Right lobe of liver (tissue), 6 donors: ENCODE measurements at regions not wholly inside any gene's neighbourhood (a gene's known extent, or its start where the extent isn't known, plus 50 kb on each side); places are given as distances from the start of the nearest gene placed in this dataset.

Experiments used
- ATAC-seq, 4 donors: fragments of 200-7000 bp; cut with Tn5 transposase; one replicate each; pipeline ENCODE4 v1.9.1; 2020; ENCODE audit warnings: mild to moderate bottlenecking in 4 of 4, moderate library complexity in 4 of 4
- DNase-seq, 3 donors: peaks; one replicate each; pipeline ENCODE4 v3.0.0-alpha.2; 2020
- H3K27ac ChIP-seq, 3 donors: fragments of 200-600 bp; one replicate each; pipeline ENCODE4 v1.8.0; 2022
- H3K27me3 ChIP-seq, 2 donors: fragments of 200-600 bp; one replicate each; pipeline ENCODE4 v1.8.0; 2022
- H3K36me3 ChIP-seq, 4 donors: fragments of 200-600 bp; sonication (generic) in 1 of 4; one replicate each; pipeline versions ENCODE4 v1.5.1 to v1.8.0; 2017 to 2022; ENCODE audit warnings: control low read depth in 1 of 4
- H3K4me1 ChIP-seq, 4 donors: fragments of 200-600 bp; sonication (generic) in 1 of 4; one replicate each; pipeline versions ENCODE4 v1.5.1 to v1.8.0; 2017 to 2022; ENCODE audit warnings: control low read depth in 1 of 4
- H3K4me3 ChIP-seq, 3 donors: fragments of 200-600 bp; one replicate each; pipeline ENCODE4 v1.8.0; 2022
- H3K9me3 ChIP-seq, 4 donors: fragments of 200-600 bp; sonication (generic) in 1 of 4; one replicate each; pipeline versions ENCODE4 v1.5.1 to v1.8.0; 2017 to 2022; ENCODE audit warnings: control low read depth in 1 of 4
- POLR2A ChIP-seq: fragments of 450-650 bp; IDR thresholded peaks from one replicate; pipeline ENCODE4 v1.6.1; 2017; ENCODE audit warnings: antibody characterized with exemption, mild to moderate bottlenecking
- WGBS: methylation state at CpG from one replicate; pipeline ENCODE4 v1.1.6; 2018; ENCODE audit warnings: low coverage, low lambda C conversion rate; ENCODE audit not compliant: insufficient coverage; ENCODE audit errors: missing lambda C conversion rate; 5-methylcytosine and 5-hydroxymethylcytosine counted together
- intact Hi-C, 2 donors: fragments of 100-400 bp; cut with DNase I; formaldehyde crosslinking; loops; one replicate each; pipeline versions ENCODE4 v1.11.2 to v1.14.1; 2022
- TF ChIP-seq, protein P1 (sequence below), 4 donors: fragments of 200-600 bp in 3 of 4; fragments of 450-650 bp in 1 of 4; IDR thresholded peaks; one replicate each; pipeline versions ENCODE4 v1.5.1 to v1.8.0; 2016 to 2022; ENCODE audit warnings: antibody characterized with exemption in 4 of 4, mild to moderate bottlenecking in 2 of 4
- donor health status: DM: no; HTN: yes; CAD: no.
- donor health status: DM: no; HTN: no; CAD: no.
- donor health status: DM: no; HTN: no; CAD: no.
- donor health status: DM: no; HTN: yes; CAD: no.
- donor health status: DM: no; HTN: yes; CAD: no.

DNA sequence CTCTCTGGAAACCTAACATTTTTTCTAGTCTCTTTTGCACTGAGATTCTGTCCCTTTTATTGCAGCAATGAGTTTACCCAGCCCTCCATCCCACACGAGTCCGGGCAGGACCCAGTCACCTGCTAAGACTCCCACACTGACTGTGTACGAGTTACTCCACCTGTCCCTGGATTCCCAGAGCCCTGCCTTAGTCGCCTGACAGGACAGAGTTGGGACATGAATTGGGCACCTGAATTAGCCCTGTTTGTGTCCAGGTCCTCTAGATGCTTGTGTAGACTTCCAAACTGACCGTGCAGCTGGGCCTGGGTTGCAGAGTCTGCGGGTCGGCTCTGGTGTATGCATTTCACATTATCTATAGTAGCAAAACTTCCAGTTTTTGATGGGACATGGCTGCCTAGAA, 238.7 kb downstream of the VAPA start:
- DNase-seq (no peak), ATAC-seq (no peak)
- H3K27ac ChIP-seq, result no peak overlapping the region
- H3K4me1 ChIP-seq, result no peaks in the 10 kb centered on the region
- H3K27me3 ChIP-seq, result no peaks in the 10 kb centered on the region
- H3K4me3 ChIP-seq, result no peak overlapping the region
- no peaks in the 10 kb centered on the region for H3K9me3 ChIP-seq
- TF ChIP-seq, protein P1, sequence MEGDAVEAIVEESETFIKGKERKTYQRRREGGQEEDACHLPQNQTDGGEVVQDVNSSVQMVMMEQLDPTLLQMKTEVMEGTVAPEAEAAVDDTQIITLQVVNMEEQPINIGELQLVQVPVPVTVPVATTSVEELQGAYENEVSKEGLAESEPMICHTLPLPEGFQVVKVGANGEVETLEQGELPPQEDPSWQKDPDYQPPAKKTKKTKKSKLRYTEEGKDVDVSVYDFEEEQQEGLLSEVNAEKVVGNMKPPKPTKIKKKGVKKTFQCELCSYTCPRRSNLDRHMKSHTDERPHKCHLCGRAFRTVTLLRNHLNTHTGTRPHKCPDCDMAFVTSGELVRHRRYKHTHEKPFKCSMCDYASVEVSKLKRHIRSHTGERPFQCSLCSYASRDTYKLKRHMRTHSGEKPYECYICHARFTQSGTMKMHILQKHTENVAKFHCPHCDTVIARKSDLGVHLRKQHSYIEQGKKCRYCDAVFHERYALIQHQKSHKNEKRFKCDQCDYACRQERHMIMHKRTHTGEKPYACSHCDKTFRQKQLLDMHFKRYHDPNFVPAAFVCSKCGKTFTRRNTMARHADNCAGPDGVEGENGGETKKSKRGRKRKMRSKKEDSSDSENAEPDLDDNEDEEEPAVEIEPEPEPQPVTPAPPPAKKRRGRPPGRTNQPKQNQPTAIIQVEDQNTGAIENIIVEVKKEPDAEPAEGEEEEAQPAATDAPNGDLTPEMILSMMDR (IDR thresholded peaks at IDR 0.05), result no peak
- TF ChIP-seq POLR2A, result no peak
- WGBS, result 67% methylated on average over 3 of the region's 7 CpGs
- intact Hi-C loops, result no loop called here
- H3K36me3 ChIP-seq, result no peaks in the 10 kb centered on the region

GRCh38 chr18:10153924-10154752, 240.3 kb downstream of the VAPA start:
- intact Hi-C loops, result no loop called here
- ATAC-seq, result no peak
- Histone ChIP-seq H3K4me3 (no peak overlapping the region), H3K27ac (no peak overlapping the region), H3K27me3 (no peaks in the 10 kb centered on the region), H3K4me1 (no peaks in the 10 kb centered on the region), H3K36me3 (no peaks in the 10 kb centered on the region), H3K9me3 (no peaks in the 10 kb centered on the region)
- TF ChIP-seq POLR2A, result no peak
- TF ChIP-seq, protein P1 (IDR thresholded peaks at IDR 0.05), result no peak
- 59% methylated on average over 2 of the region's 2 CpGs for WGBS
- DNase-seq, result no peak

- Histone ChIP-seq H3K4me3 (no peak overlapping the region), H3K27me3 (no peaks in the 10 kb centered on the region), H3K36me3 (no peaks in the 10 kb centered on the region), H3K27ac (no peak overlapping the region), H3K9me3 (no peaks in the 10 kb centered on the region), H3K4me1 (no peaks in the 10 kb centered on the region)
- WGBS, result 78% methylated on average over 4 of the region's 6 CpGs
- TF ChIP-seq, protein P1 (IDR thresholded peaks at IDR 0.05), result no peak
- no peak for TF ChIP-seq POLR2A
- intact Hi-C loops, result no loop called here
- no peak for DNase-seq
- ATAC-seq, result no peak
These were observed 243.9 kb downstream of the VAPA start for GRCh38 chr18:10157706-10158105.

DNA sequence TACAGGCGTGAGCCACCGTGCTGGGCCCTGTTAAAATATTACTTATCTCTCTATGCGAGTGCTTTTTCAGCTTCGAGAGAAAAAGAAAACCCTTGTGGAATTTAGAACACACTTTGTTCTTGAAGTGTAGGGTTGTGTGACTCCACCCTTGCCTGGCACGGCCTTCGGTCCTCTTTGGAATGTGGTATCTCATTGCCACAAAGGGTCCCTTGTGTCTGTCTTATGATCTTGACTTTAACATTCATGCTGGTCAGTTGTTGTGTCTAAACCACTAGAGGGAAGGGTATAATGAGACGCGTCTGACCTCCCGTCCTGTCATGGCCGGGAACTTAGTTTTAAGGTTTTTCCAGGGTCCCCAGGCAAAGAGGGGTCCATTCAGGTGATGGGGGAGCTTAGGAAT, 246.4 kb downstream of the VAPA start:
- no peaks in the 10 kb centered on the region for H3K27me3 ChIP-seq
- intact Hi-C loops, result no loop called here
- WGBS, result 83% methylated on average over 9 of the region's 10 CpGs
- no peak for TF ChIP-seq POLR2A
- TF ChIP-seq, protein P1 (IDR thresholded peaks at IDR 0.05), result no peak
- H3K4me1 ChIP-seq, result no peaks in the 10 kb centered on the region
- no peaks in the 10 kb centered on the region for H3K36me3 ChIP-seq
- no peaks in the 10 kb centered on the region for H3K9me3 ChIP-seq
- ATAC-seq (no peak), DNase-seq (no peak)
- no peak overlapping the region for H3K4me3 ChIP-seq
- H3K27ac ChIP-seq, result no peak overlapping the region
